NT2/D1 (cell line): ENCODE measurements at regions not wholly inside any gene's neighbourhood (a gene's known extent, or its start where the extent isn't known, plus 50 kb on each side); places are given as distances from the start of the nearest gene placed in this dataset.

ENCODE experiments used
- SUZ12 ChIP-seq: IDR thresholded peaks from 2 replicates; pipeline ENCODE4 v1.6.1; 2011; ENCODE audit not compliant: insufficient read length, insufficient read depth; ENCODE audit errors: extremely low read depth
- ZNF274 ChIP-seq: IDR thresholded peaks from 2 replicates; pipeline ENCODE4 v1.6.1; 2011; ENCODE audit warnings: mild to moderate bottlenecking, low read depth, low read length

- no peak for TF ChIP-seq SUZ12
- no peak for TF ChIP-seq ZNF274
These were observed 301.5 kb upstream of the PRMT6 start for GRCh38 chr1:106754957-106755356.
